ENCODE measurements at regions not wholly inside any gene's neighbourhood (a gene's known extent, or its start where the extent isn't known, plus 50 kb on each side); places are given as distances from the start of the nearest gene placed in this dataset.

DNA sequence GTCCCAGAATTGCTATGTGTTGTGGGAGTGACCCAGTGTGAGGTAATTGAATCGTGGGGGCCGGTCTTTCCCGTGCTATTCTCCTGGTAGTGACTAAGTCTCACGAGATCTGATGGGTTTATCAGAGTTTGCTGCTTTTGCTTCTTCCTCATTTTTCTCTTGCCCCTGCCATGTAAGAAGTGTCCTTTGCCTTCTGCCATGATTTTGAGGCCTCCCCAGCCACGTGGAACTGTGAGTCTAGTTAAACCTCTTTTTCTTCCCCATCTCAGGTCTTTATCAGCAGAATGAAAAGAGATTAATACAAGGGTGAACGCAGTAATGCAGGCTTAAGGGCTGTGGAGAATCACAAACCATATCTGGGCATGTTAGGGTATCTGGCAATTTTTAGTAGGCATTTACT lies 624.0 kb downstream of the USP25 start:
- TF ChIP-seq EZH2 (IDR thresholded peaks at IDR 0.05; ENCODE audit: insufficient read depth, poor library complexity, severe bottlenecking) (no peak), EZH2phosphoT487 (IDR thresholded peaks at IDR 0.05; ENCODE audit: insufficient read depth, low read depth) (no peak)

Measured in GM23248 (cell line).